Caco-2 (cell line): ENCODE measurements at regions not wholly inside any gene's neighbourhood (a gene's known extent, or its start where the extent isn't known, plus 50 kb on each side); places are given as distances from the start of the nearest gene placed in this dataset.
"Not testable (repeated sequence)": the region's sequence is repeated elsewhere in the genome, so short reads cannot be mapped to it uniquely, and the experiment has no call there.

ENCODE experiments used
- BruUV-seq: library from RNA; stranded (reverse); fragments of 400-500 nt; replicated peaks from 2 replicates; lab custom pipeline; 2021; lab: Mats Ljungman, UMichigan
- CTCF ChIA-PET: fragments of 300-600 bp; sonication (Branson Sonifier 250); formaldehyde crosslinking; loops from one replicate; lab custom pipeline; 2022; ENCODE audit warnings: antibody characterized with exemption; lab: Charles Lee
- POLR2A ChIA-PET: fragments of 300-600 bp; sonication (Branson Sonifier 250); formaldehyde crosslinking; loops from one replicate; lab custom pipeline; 2022; ENCODE audit warnings: antibody characterized with exemption; lab: Charles Lee
- DNase-seq, 2 experiments: peaks; one replicate each; pipeline versions ENCODE4 v3.0.0 to v3.0.0-alpha.2; 2020 to 2022
- H3K27me3 ChIP-seq: replicated peaks from 2 replicates; pipeline ENCODE4 v1.6.0; 2011; ENCODE audit warnings: low read length; ENCODE audit not compliant: control insufficient read depth, insufficient read depth
- H3K36me3 ChIP-seq: 2 replicates; pipeline ENCODE4 v1.5.1; 2011; ENCODE audit warnings: low read length; ENCODE audit not compliant: control insufficient read depth, insufficient read depth
- H3K4me1 ChIP-seq: fragments of 250-450 bp; sonication (Bioruptor Pico); 2 replicates; pipeline ENCODE4 v1.5.1; 2020; ENCODE audit warnings: mild to moderate bottlenecking
- H3K4me3 ChIP-seq: 2 replicates; pipeline ENCODE4 v1.5.1; 2011; ENCODE audit warnings: low read depth, mild to moderate bottlenecking, control low read depth, low read length
- H3K9me3 ChIP-seq: fragments of 250-450 bp; sonication (Bioruptor Pico); 2 replicates; pipeline ENCODE4 v1.5.1; 2020; ENCODE audit warnings: mild to moderate bottlenecking, moderate library complexity
- H3K27ac Mint-ChIP-seq: one replicate; pipeline ENCODE4 v1.8.0; 2022; ENCODE audit warnings: mixed read lengths; ENCODE audit not compliant: unreplicated experiment
- H3K27me3 Mint-ChIP-seq: one replicate; pipeline ENCODE4 v1.8.0; 2022; ENCODE audit warnings: mixed read lengths; ENCODE audit not compliant: insufficient read depth, unreplicated experiment
- H3K36me3 Mint-ChIP-seq: one replicate; pipeline ENCODE4 v1.8.0; 2022; ENCODE audit warnings: mild to moderate bottlenecking, mixed read lengths; ENCODE audit not compliant: insufficient read depth, unreplicated experiment
- H3K4me1 Mint-ChIP-seq: one replicate; pipeline ENCODE4 v1.8.0; 2022; ENCODE audit warnings: low read depth, mixed read lengths; ENCODE audit not compliant: unreplicated experiment
- H3K4me3 Mint-ChIP-seq: one replicate; pipeline ENCODE4 v1.8.0; 2022; ENCODE audit warnings: mild to moderate bottlenecking, moderate library complexity, mixed read lengths; ENCODE audit not compliant: unreplicated experiment
- H3K9me3 Mint-ChIP-seq: one replicate; pipeline ENCODE4 v1.8.0; 2022; ENCODE audit warnings: mixed read lengths; ENCODE audit not compliant: unreplicated experiment
- intact Hi-C: fragments of 100-400 bp; cut with micrococcal nuclease; formaldehyde crosslinking; loops from one replicate; pipeline ENCODE4 v1.10.0; 2022; ENCODE audit not compliant: unreplicated experiment
- TF ChIP-seq, protein P1 (sequence below), 2 experiments: fragments of 200-600 bp in 1 of 2; IDR thresholded peaks; 1 replicate in 1 of 2; 2 replicates in 1 of 2; pipeline versions ENCODE4 v1.5.1 to v1.8.0; 2011 to 2022; ENCODE audit warnings: antibody characterized with exemption in 1 of 2, control low read depth in 1 of 2, inconsistent platforms in 1 of 2, low read depth in 1 of 2, low read length in 1 of 2, mild to moderate bottlenecking in 1 of 2, moderate library complexity in 1 of 2; ENCODE audit not compliant: insufficient read depth in 1 of 2, severe bottlenecking in 1 of 2, unreplicated experiment in 1 of 2

DNA sequence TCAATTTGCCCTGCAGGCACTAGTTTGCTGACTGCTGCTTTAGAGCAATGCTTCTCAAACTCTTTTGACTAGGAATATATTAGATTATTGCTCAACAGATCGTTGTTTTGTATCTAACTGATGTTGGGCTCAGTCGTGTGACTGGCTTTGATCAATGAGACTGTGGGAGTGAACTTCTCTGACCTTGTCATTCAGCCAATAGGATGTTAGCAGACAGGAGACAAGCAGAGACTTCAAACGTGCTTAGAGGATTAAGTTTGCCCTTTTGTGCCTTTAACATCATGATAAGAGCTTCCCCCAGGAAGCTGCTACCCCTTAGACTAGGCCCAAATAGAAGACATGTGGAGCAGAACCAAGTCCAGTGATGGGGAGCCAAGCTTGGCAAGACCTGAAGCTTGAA is 76.7 kb upstream of the ELK3 start:
- DNase-seq, result peak in 1 of 2 experiments; percentile 26
- no peaks in the 10 kb centered on the region for H3K9me3 Mint-ChIP-seq
- CTCF ChIA-PET, result no interaction called here
- no peak overlapping the region for H3K4me3 ChIP-seq
- no peaks in the 10 kb centered on the region for H3K9me3 ChIP-seq
- POLR2A ChIA-PET, result no interaction called here
- intact Hi-C loops, result no loop called here
- H3K27ac Mint-ChIP-seq, result no peak overlapping the region
- H3K36me3 ChIP-seq, result no peaks in the 10 kb centered on the region
- H3K4me1 Mint-ChIP-seq, result peaks cover 17% of the 10 kb centered on the region
- no peak overlapping the region for H3K4me3 Mint-ChIP-seq
- peaks cover 10% of the 10 kb centered on the region for H3K4me1 ChIP-seq
- BruUV-seq, result no TSS peak
- TF ChIP-seq, protein P1, sequence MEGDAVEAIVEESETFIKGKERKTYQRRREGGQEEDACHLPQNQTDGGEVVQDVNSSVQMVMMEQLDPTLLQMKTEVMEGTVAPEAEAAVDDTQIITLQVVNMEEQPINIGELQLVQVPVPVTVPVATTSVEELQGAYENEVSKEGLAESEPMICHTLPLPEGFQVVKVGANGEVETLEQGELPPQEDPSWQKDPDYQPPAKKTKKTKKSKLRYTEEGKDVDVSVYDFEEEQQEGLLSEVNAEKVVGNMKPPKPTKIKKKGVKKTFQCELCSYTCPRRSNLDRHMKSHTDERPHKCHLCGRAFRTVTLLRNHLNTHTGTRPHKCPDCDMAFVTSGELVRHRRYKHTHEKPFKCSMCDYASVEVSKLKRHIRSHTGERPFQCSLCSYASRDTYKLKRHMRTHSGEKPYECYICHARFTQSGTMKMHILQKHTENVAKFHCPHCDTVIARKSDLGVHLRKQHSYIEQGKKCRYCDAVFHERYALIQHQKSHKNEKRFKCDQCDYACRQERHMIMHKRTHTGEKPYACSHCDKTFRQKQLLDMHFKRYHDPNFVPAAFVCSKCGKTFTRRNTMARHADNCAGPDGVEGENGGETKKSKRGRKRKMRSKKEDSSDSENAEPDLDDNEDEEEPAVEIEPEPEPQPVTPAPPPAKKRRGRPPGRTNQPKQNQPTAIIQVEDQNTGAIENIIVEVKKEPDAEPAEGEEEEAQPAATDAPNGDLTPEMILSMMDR (IDR thresholded peaks at IDR 0.05; ENCODE audit: insufficient read depth in 1 of 2, low read depth in 1 of 2, low read length in 1 of 2, severe bottlenecking in 1 of 2, unreplicated experiment in 1 of 2), result no peak
- no peaks in the 10 kb centered on the region for H3K27me3 ChIP-seq
- H3K27me3 Mint-ChIP-seq, result no peaks in the 10 kb centered on the region
- no peaks in the 10 kb centered on the region for H3K36me3 Mint-ChIP-seq

DNA sequence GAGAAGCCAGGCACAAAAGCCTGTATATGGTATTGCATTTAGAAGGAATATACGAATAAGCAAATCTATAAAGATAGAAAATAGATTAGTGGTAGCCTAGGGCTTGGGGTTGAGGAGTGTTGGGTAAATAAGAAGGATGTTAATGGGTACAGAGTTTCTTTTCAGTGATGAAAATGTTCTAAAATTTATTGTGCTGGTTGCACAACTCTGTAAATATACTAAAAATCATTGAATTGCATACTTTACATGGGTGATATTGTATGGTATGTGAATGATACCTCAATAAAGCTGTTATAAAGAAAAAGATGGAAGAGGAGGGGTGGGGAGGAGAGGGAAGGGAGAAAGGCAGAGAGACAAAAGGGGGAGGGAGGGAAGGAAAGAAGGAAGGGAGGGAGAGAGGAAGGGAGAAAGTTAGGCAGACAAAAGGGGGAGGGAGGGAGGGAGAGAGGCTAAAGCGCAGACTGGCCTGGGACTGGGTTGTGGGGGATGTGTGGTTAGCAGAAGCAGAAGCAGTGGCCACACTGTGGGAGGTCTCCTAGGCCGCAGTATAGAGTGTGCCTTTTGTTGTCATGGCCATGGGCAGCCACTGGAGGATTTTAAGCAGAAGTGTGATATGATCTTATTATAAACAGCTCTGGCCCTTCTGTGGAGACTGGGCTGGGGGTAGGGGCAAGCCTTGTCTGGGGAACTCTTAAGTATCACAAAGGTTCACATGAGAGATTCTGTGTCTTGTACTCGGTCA is 73.6 kb upstream of the ELK3 start:
- intact Hi-C loops, result no loop called here
- POLR2A ChIA-PET, result no interaction called here
- H3K27me3 ChIP-seq, result no peaks in the 10 kb centered on the region

DNA sequence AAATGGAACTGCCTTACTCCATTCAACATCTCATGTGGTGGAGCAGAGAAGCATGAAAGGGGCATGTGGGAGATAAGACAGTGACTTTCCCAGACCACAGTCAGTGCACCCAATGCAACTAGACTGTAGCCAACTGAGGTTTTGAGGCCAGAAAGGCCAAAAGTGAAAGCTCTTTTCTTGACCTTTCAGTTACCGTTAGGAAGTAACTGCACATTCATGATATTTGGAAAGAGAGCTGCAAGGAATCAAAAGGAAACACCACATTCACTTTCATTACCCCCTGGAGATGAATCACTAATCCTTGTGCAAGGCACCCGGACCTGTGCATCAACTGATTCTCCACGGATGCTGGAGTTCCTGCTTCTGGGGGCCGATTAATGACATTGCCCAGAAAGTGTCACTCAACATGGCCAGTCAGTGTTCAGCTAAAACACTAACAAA is 72.9 kb upstream of the ELK3 start:
- TF ChIP-seq, protein P1 (IDR thresholded peaks at IDR 0.05; ENCODE audit: insufficient read depth in 1 of 2, low read depth in 1 of 2, low read length in 1 of 2, severe bottlenecking in 1 of 2, unreplicated experiment in 1 of 2), result no peak
- Histone ChIP-seq H3K9me3 (no peaks in the 10 kb centered on the region), H3K27me3 (no peaks in the 10 kb centered on the region), H3K4me3 (no peak overlapping the region), H3K4me1 (no peaks in the 10 kb centered on the region; the same call in 1 of the 2 replicates), H3K36me3 (no peaks in the 10 kb centered on the region)
- no peak for DNase-seq
- H3K27me3 Mint-ChIP-seq, result no peaks in the 10 kb centered on the region
- ChIA-PET CTCF (no interaction called here), POLR2A (no interaction called here)
- peak overlapping the region; percentile 33 for H3K27ac Mint-ChIP-seq
- no TSS peak for BruUV-seq
- no peaks in the 10 kb centered on the region for H3K9me3 Mint-ChIP-seq
- H3K4me1 Mint-ChIP-seq, result peaks cover 7% of the 10 kb centered on the region
- no peak overlapping the region for H3K4me3 Mint-ChIP-seq
- H3K36me3 Mint-ChIP-seq, result no peaks in the 10 kb centered on the region
- intact Hi-C loops, result no loop called here

More for the DNA sequence above, 73.6 kb upstream of the ELK3 start:
- Mint-ChIP-seq H3K9me3 (no peaks in the 10 kb centered on the region), H3K4me3 (no peak overlapping the region), H3K36me3 (no peaks in the 10 kb centered on the region), H3K4me1 (peaks cover 7% of the 10 kb centered on the region), H3K27me3 (no peaks in the 10 kb centered on the region), H3K27ac (peak overlapping the region; percentile 33)
- no peak for DNase-seq
- H3K4me3 ChIP-seq, result no peak overlapping the region
- TF ChIP-seq, protein P1 (IDR thresholded peaks at IDR 0.05; ENCODE audit: insufficient read depth in 1 of 2, low read depth in 1 of 2, low read length in 1 of 2, severe bottlenecking in 1 of 2, unreplicated experiment in 1 of 2), result no peak
- no TSS peak for BruUV-seq
- H3K9me3 ChIP-seq, result no peaks in the 10 kb centered on the region
- H3K36me3 ChIP-seq, result no peaks in the 10 kb centered on the region
- CTCF ChIA-PET, result interaction anchor here (0.6 kb wide), 1 partner anchor 10 kb away, joined by 8 read pairs; no protein-coding TSS in a partner anchor
- no peaks in the 10 kb centered on the region; the same call in 1 of the 2 replicates for H3K4me1 ChIP-seq

DNA sequence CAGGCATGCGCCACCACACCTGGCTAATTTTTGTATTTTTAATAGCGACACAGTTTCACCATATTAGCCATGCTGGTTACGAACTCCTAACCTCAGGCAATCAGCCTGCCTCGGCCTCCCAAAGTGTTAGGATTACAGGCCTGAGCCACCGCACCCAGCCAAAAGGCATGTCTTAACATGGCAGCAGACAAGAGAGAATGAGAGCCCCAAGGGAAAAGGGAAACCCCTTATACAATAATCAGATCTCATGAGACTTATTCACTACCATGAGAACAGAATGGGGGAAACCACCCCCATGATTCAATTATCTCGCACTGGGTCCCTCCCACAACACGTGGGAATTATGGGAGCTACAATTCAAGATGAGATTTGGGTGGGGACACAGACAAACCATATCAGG is 65.9 kb upstream of the ELK3 start:
- H3K36me3 ChIP-seq, H3K9me3 ChIP-seq, POLR2A ChIA-PET, H3K9me3 Mint-ChIP-seq, H3K27me3 Mint-ChIP-seq, H3K4me1 Mint-ChIP-seq, CTCF ChIA-PET, H3K4me3 ChIP-seq, DNase-seq, H3K36me3 Mint-ChIP-seq, H3K27me3 ChIP-seq, intact Hi-C loops, BruUV-seq, H3K27ac Mint-ChIP-seq, H3K4me3 Mint-ChIP-seq: not testable (repeated sequence)
- H3K4me1 ChIP-seq, result peaks cover 18% of the 10 kb centered on the region
